ENCODE measurements at regions not wholly inside any gene's neighbourhood (a gene's known extent, or its start where the extent isn't known, plus 50 kb on each side); places are given as distances from the start of the nearest gene placed in this dataset.
A peak's percentile ranks its signal among the peaks of the same experiment; 100 is the strongest.

- TF ChIP-seq MAX (IDR thresholded peaks at IDR 0.05), result no peak
- no peak for TF ChIP-seq FOXM1 (IDR thresholded peaks at IDR 0.05; ENCODE audit: borderline replicate concordance, low read depth)
These were observed 199.0 kb upstream of the RHOBTB1 start for GRCh38 chr10:61142987-61143386.

- peak; percentile 65 for TF ChIP-seq RAD21 (IDR thresholded peaks at IDR 0.05; ENCODE audit: low read depth)
- no peak for TF ChIP-seq REST (IDR thresholded peaks at IDR 0.05; ENCODE audit: low read depth)
- TF ChIP-seq TCF12 (IDR thresholded peaks at IDR 0.05; ENCODE audit: low read depth), result no peak
These were observed 196.9 kb upstream of the RHOBTB1 start for GRCh38 chr10:61140765-61141392.

GRCh38 chr10:61139592-61139953 is 195.6 kb upstream of the RHOBTB1 start:
- TF ChIP-seq FOXM1 (IDR thresholded peaks at IDR 0.05; ENCODE audit: borderline replicate concordance, low read depth) (no peak), ZBTB7A (IDR thresholded peaks at IDR 0.05; ENCODE audit: low read depth) (no peak), CREB1 (IDR thresholded peaks at IDR 0.05; ENCODE audit: low read depth) (no peak), NFIC (IDR thresholded peaks at IDR 0.05) (no peak), EGR1 (IDR thresholded peaks at IDR 0.05) (no peak), TEAD4 (IDR thresholded peaks at IDR 0.05) (no peak), YY1 (IDR thresholded peaks at IDR 0.05; ENCODE audit: low read depth) (no peak), RAD21 (IDR thresholded peaks at IDR 0.05; ENCODE audit: low read depth) (no peak), EP300 (IDR thresholded peaks at IDR 0.05; ENCODE audit: borderline replicate concordance) (no peak), CEBPB (IDR thresholded peaks at IDR 0.05) (no peak), USF1 (IDR thresholded peaks at IDR 0.05) (no peak), TAF1 (IDR thresholded peaks at IDR 0.05; ENCODE audit: low read depth) (no peak)

- no peak for TF ChIP-seq TEAD4 (IDR thresholded peaks at IDR 0.05)
- TF ChIP-seq ZBTB7A (IDR thresholded peaks at IDR 0.05; ENCODE audit: low read depth), result no peak
- no peak for TF ChIP-seq CEBPB (IDR thresholded peaks at IDR 0.05)
- no peak for TF ChIP-seq EGR1 (IDR thresholded peaks at IDR 0.05)
- TF ChIP-seq EP300 (IDR thresholded peaks at IDR 0.05; ENCODE audit: borderline replicate concordance), result no peak
- TF ChIP-seq TCF12 (IDR thresholded peaks at IDR 0.05; ENCODE audit: low read depth), result no peak
- TF ChIP-seq MAX (IDR thresholded peaks at IDR 0.05), result no peak
- no peak for TF ChIP-seq RAD21 (IDR thresholded peaks at IDR 0.05; ENCODE audit: low read depth)
- TF ChIP-seq REST (IDR thresholded peaks at IDR 0.05; ENCODE audit: low read depth), result no peak
- TF ChIP-seq USF1 (IDR thresholded peaks at IDR 0.05), result no peak
- no peak for TF ChIP-seq FOXM1 (IDR thresholded peaks at IDR 0.05; ENCODE audit: borderline replicate concordance, low read depth)
- no peak for TF ChIP-seq YY1 (IDR thresholded peaks at IDR 0.05; ENCODE audit: low read depth)
- TF ChIP-seq NFIC (IDR thresholded peaks at IDR 0.05), result no peak
- TF ChIP-seq TAF1 (IDR thresholded peaks at IDR 0.05; ENCODE audit: low read depth), result no peak
- TF ChIP-seq CREB1 (IDR thresholded peaks at IDR 0.05; ENCODE audit: low read depth), result no peak
These were observed 195.0 kb upstream of the RHOBTB1 start for GRCh38 chr10:61138708-61139591.

- TF ChIP-seq NFIC (IDR thresholded peaks at IDR 0.05) (no peak), EGR1 (IDR thresholded peaks at IDR 0.05) (no peak), TCF12 (IDR thresholded peaks at IDR 0.05; ENCODE audit: low read depth) (no peak), REST (IDR thresholded peaks at IDR 0.05; ENCODE audit: low read depth) (no peak), EP300 (IDR thresholded peaks at IDR 0.05; ENCODE audit: borderline replicate concordance) (no peak), YY1 (IDR thresholded peaks at IDR 0.05; ENCODE audit: low read depth) (no peak), USF1 (IDR thresholded peaks at IDR 0.05) (no peak), CEBPB (IDR thresholded peaks at IDR 0.05) (no peak), MAX (IDR thresholded peaks at IDR 0.05) (no peak), RAD21 (IDR thresholded peaks at IDR 0.05; ENCODE audit: low read depth) (no peak), ZBTB7A (IDR thresholded peaks at IDR 0.05; ENCODE audit: low read depth) (no peak), CREB1 (IDR thresholded peaks at IDR 0.05; ENCODE audit: low read depth) (no peak), TEAD4 (IDR thresholded peaks at IDR 0.05) (no peak), FOXM1 (IDR thresholded peaks at IDR 0.05; ENCODE audit: borderline replicate concordance, low read depth) (no peak), TAF1 (IDR thresholded peaks at IDR 0.05; ENCODE audit: low read depth) (no peak)
These were observed 192.2 kb upstream of the RHOBTB1 start for GRCh38 chr10:61136139-61136538.
